ENCODE measurements at regions not wholly inside any gene's neighbourhood (a gene's known extent, or its start where the extent isn't known, plus 50 kb on each side); places are given as distances from the start of the nearest gene placed in this dataset.

GRCh38 chr10:78414380-78414779 lies 380.7 kb downstream of the RPS24 start:
- peaks cover 38% of the 10 kb centered on the region for H3K27me3 Mint-ChIP-seq (ENCODE audit: insufficient read depth, unreplicated experiment)
- intact Hi-C loops (cut with micrococcal nuclease): no loop called here
- no peak overlapping the region for H3K27ac Mint-ChIP-seq (ENCODE audit: low read depth, unreplicated experiment)
- no peaks in the 10 kb centered on the region for H3K9me3 Mint-ChIP-seq (ENCODE audit: unreplicated experiment)
- no peak for DNase-seq (ENCODE audit: unreplicated experiment)
- no peaks in the 10 kb centered on the region for H3K36me3 Mint-ChIP-seq (ENCODE audit: insufficient read depth, unreplicated experiment)
- BruUV-seq (replicated peaks): no TSS peak
- H3K4me1 Mint-ChIP-seq (ENCODE audit: insufficient read depth, unreplicated experiment): no peaks in the 10 kb centered on the region
- POLR2A ChIA-PET: no interaction called here
- H3K4me3 Mint-ChIP-seq (ENCODE audit: unreplicated experiment): no peak overlapping the region
- CTCF ChIA-PET: interaction anchor here (0.7 kb wide), 1 partner anchor 179 kb away, joined by 3 read pairs; no protein-coding TSS in a partner anchor
- TF ChIP-seq, protein P1, sequence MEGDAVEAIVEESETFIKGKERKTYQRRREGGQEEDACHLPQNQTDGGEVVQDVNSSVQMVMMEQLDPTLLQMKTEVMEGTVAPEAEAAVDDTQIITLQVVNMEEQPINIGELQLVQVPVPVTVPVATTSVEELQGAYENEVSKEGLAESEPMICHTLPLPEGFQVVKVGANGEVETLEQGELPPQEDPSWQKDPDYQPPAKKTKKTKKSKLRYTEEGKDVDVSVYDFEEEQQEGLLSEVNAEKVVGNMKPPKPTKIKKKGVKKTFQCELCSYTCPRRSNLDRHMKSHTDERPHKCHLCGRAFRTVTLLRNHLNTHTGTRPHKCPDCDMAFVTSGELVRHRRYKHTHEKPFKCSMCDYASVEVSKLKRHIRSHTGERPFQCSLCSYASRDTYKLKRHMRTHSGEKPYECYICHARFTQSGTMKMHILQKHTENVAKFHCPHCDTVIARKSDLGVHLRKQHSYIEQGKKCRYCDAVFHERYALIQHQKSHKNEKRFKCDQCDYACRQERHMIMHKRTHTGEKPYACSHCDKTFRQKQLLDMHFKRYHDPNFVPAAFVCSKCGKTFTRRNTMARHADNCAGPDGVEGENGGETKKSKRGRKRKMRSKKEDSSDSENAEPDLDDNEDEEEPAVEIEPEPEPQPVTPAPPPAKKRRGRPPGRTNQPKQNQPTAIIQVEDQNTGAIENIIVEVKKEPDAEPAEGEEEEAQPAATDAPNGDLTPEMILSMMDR (IDR thresholded peaks at IDR 0.05; ENCODE audit: unreplicated experiment): no peak

DNA sequence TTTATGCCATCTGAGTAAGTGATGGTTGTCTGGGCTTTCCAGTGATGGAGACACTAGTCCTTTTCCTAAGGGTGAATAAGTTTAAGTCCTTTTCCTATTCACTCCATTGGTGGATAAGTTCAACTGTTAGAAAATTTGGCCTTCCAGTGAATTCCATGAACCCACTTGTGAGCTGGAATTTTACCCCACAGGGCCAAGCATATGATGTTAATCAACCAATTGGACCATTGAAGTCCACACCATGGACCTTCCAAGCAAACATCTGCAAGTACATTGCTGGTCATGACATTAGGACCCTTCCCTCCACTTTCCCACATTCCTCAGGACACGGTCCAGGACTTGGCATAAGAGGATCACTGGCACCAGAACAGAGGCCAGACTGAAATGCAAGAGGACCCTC lies 381.4 kb downstream of the RPS24 start:
- intact Hi-C loops (cut with micrococcal nuclease): no loop called here
- Mint-ChIP-seq H3K36me3 (ENCODE audit: insufficient read depth, unreplicated experiment) (no peaks in the 10 kb centered on the region), H3K27me3 (ENCODE audit: insufficient read depth, unreplicated experiment) (peaks cover 45% of the 10 kb centered on the region), H3K27ac (ENCODE audit: low read depth, unreplicated experiment) (no peak overlapping the region), H3K4me1 (ENCODE audit: insufficient read depth, unreplicated experiment) (no peaks in the 10 kb centered on the region), H3K4me3 (ENCODE audit: unreplicated experiment) (no peak overlapping the region), H3K9me3 (ENCODE audit: unreplicated experiment) (no peaks in the 10 kb centered on the region)
- TF ChIP-seq, protein P1 (IDR thresholded peaks at IDR 0.05; ENCODE audit: unreplicated experiment): no peak
- CTCF ChIA-PET: no interaction called here
- POLR2A ChIA-PET: interaction anchor here (0.9 kb wide), 1 partner anchor 17 kb away, joined by 4 read pairs; no protein-coding TSS in a partner anchor
- no peak for DNase-seq (ENCODE audit: unreplicated experiment)
- BruUV-seq (replicated peaks): no TSS peak

DNA sequence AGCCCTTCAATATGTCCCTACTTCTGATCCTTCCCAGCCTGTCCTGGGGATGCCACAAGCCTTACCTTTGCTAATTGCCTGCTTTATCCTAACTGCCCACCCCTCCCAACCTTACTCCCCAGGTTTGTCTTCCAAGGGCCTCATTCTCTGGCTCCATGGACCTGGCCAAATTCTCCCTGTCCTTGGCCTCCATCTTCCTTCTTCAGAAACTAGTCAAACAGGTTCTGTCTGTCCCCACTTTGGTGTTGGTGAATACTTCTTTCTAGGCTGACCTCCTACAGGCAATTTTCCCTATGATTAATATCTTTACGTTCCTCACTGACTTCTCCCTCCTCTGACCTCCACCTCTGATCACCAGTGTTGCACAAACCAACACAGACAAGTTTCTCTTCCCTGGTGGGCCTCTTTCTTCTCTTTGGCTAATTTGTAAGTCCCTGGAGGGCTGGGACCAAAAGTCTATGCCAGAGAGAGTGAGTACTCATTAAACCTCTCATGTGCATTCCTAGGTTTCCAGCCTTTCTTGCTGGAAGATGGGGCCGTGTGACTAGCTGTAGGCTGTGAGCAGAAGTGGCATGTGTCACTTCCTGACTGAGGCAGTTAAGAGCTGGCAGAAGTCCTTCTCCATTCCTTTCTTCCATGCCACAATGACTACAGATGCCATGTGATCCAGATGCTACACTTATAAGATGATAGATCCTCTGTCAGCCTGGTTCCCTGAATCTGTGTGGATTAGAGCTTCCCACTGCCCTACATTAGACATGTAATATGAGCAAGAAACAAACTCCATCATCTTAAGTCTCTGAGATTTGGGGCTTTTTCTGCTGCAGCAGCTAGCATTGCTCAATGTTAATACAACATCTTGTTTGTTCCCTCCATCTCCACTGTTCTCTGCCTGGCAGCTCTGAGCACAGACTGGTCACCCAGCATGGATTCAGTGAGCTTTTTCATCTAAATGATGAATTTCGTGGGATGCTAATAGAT lies 382.7 kb downstream of the RPS24 start:
- H3K27ac Mint-ChIP-seq (ENCODE audit: low read depth, unreplicated experiment): no peak overlapping the region
- CTCF ChIA-PET: no interaction called here

More for the DNA sequence above, 382.7 kb downstream of the RPS24 start:
- Mint-ChIP-seq H3K27me3 (ENCODE audit: insufficient read depth, unreplicated experiment) (peaks cover 57% of the 10 kb centered on the region), H3K9me3 (ENCODE audit: unreplicated experiment) (no peaks in the 10 kb centered on the region), H3K4me3 (ENCODE audit: unreplicated experiment) (no peak overlapping the region), H3K36me3 (ENCODE audit: insufficient read depth, unreplicated experiment) (no peaks in the 10 kb centered on the region), H3K4me1 (ENCODE audit: insufficient read depth, unreplicated experiment) (no peaks in the 10 kb centered on the region)
- TF ChIP-seq, protein P1 (IDR thresholded peaks at IDR 0.05; ENCODE audit: unreplicated experiment): no peak
- DNase-seq (ENCODE audit: unreplicated experiment): peak; percentile 18
- POLR2A ChIA-PET: no interaction called here
- BruUV-seq (replicated peaks): no TSS peak
- intact Hi-C loops (cut with micrococcal nuclease): no loop called here

All from MCF 10A (cell line).